ENCODE measurements at regions not wholly inside any gene's neighbourhood (a gene's known extent, or its start where the extent isn't known, plus 50 kb on each side); places are given as distances from the start of the nearest gene placed in this dataset.

GRCh38 chr9:11335011-11335410 is 722.2 kb upstream of the PTPRD start:
- H3K4me3 ChIP-seq (ENCODE audit: low read depth, low read length), result no peak overlapping the region
- in situ Hi-C loops (cut with HindIII; ENCODE audit: low sequenced_read_pairs), result no loop called here
- DNase-seq (ENCODE audit: low read depth, low spot score), result no peak
- TF ChIP-seq CTCF (IDR thresholded peaks at IDR 0.05; ENCODE audit: low read depth, low read length), result no peak

DNA sequence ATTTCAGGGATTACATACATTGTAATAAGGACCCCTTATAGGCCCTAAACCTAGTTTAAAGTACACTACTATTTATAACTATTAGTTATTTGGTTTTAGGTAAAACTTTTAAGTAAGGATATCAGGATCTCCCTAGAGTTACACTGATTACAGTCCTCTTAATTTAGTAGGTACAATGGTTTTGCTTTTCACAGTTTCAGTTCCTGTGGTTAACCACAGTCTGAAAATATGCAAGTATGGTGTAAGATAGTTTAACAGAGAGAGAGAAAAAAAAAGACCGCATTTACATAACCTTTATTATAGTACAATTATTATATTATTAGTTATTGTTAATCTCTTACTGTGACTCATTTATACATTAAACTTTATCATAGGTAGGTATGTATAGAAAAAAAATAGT is 725.3 kb upstream of the PTPRD start:
- no peak for TF ChIP-seq CTCF (IDR thresholded peaks at IDR 0.05; ENCODE audit: low read depth, low read length)
- in situ Hi-C loops (cut with HindIII; ENCODE audit: low sequenced_read_pairs), result no loop called here

GRCh38 chr9:11340654-11341053 is 727.9 kb upstream of the PTPRD start:
- TF ChIP-seq CTCF (IDR thresholded peaks at IDR 0.05; ENCODE audit: low read depth, low read length), result no peak
- no peak overlapping the region for H3K4me3 ChIP-seq (ENCODE audit: low read depth, low read length)
- DNase-seq (ENCODE audit: low read depth, low spot score), result no peak
- in situ Hi-C loops (cut with HindIII; ENCODE audit: low sequenced_read_pairs), result no loop called here

More for the DNA sequence above, 725.3 kb upstream of the PTPRD start:
- DNase-seq (ENCODE audit: low read depth, low spot score), result no peak
- no peak overlapping the region for H3K4me3 ChIP-seq (ENCODE audit: low read depth, low read length)

DNA sequence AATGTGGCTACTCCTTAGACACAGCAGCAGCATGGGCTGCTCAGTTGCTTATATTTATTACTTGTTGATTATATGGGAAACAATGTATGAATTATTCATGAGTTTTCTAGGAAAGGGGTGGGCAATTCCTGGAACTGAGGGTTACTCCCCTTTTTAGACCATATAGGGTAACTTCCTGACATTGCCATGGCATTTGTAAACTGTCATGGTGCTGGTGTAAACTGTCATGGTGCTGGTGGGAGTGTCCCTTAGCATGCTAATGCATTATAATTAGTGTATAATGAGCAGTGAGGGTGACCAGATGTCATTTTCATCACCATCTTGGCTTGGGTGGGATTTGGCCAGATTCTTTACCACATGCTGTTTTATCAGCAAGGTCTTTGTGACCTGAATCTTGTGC is 734.6 kb upstream of the PTPRD start:
- TF ChIP-seq CTCF (IDR thresholded peaks at IDR 0.05; ENCODE audit: low read depth, low read length), result no peak
- DNase-seq (ENCODE audit: low read depth, low spot score), result no peak
- in situ Hi-C loops (cut with HindIII; ENCODE audit: low sequenced_read_pairs), result no loop called here
- H3K4me3 ChIP-seq (ENCODE audit: low read depth, low read length), result no peak overlapping the region

DNA sequence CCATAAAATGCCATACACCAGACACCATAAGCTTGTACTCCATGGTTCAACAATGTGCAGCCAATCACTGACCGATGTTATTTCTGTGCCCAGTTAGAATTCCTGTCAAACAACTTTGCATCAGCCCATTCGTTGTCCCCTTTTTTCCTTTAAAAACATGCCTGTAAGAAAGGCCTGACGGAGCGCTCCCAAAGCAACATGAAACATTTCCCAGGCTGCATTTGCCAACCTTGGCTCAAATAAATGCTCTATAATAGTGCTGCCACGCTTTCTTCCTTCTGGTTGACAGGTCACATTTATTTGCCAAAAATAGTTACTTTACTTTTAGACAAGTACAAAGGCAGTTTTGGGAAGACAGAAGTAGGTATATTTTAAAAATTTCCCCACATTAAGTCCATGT is 735.6 kb upstream of the PTPRD start:
- no peak overlapping the region for H3K4me3 ChIP-seq (ENCODE audit: low read depth, low read length)
- in situ Hi-C loops (cut with HindIII; ENCODE audit: low sequenced_read_pairs), result no loop called here
- DNase-seq (ENCODE audit: low read depth, low spot score), result no peak
- TF ChIP-seq CTCF (IDR thresholded peaks at IDR 0.05; ENCODE audit: low read depth, low read length), result no peak

DNA sequence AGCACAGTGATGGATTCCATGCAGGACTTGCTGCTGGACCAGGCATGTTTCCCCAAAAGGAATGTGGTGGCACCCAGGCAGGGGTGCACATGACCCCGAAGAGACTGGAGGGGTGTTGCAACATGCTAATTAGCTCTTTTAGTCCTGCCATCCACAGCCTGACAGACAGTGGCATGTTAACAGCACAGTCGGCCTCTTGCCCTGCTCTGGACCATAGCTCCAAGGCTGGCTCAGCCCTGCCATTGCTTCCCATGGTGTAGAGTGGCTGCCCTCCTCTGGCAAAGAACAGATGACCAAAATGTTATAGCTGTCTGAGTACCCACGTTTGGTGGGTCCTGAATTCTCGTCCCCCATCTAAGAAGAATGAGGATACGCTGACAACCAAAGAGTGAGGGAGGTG is 736.4 kb upstream of the PTPRD start:
- no peak for TF ChIP-seq CTCF (IDR thresholded peaks at IDR 0.05; ENCODE audit: low read depth, low read length)
- in situ Hi-C loops (cut with HindIII; ENCODE audit: low sequenced_read_pairs), result no loop called here
- no peak overlapping the region for H3K4me3 ChIP-seq (ENCODE audit: low read depth, low read length)

GRCh38 chr9:11352612-11353011 is 739.8 kb upstream of the PTPRD start:
- in situ Hi-C loops (cut with HindIII; ENCODE audit: low sequenced_read_pairs), result no loop called here
- no peak overlapping the region for H3K4me3 ChIP-seq (ENCODE audit: low read depth, low read length)
- no peak for TF ChIP-seq CTCF (IDR thresholded peaks at IDR 0.05; ENCODE audit: low read depth, low read length)
- no peak for DNase-seq (ENCODE audit: low read depth, low spot score)

More for the DNA sequence above, 736.4 kb upstream of the PTPRD start:
- no peak for DNase-seq (ENCODE audit: low read depth, low spot score)

All from astrocyte of the spinal cord (primary cell).